ENCODE measurements at regions not wholly inside any gene's neighbourhood (a gene's known extent, or its start where the extent isn't known, plus 50 kb on each side); places are given as distances from the start of the nearest gene placed in this dataset.

DNA sequence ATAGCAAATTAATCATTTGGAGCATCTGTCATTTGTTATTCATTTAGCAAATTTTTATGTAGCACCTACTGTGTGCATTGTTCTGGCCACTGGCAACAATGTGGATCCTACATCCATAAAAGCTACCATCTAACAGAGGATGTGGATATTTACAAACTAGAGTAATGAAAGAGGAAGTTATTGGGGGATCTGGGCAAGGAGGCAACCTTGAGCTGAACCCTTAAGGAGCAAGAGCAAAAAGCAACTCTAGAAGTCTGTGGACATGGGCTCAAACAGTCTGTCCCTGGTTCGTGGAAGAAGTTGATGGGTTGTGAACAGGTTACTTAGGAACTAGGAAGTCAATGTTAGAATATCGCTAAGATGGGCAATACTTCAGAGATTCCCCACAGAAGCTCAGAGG lies 259.9 kb downstream of the SYK start:
- Histone ChIP-seq H3K4me1 (ENCODE audit: insufficient read depth, low read length, poor library complexity, severe bottlenecking) (no peaks in the 10 kb centered on the region), H3K27ac (ENCODE audit: low read depth, low read length, poor library complexity, severe bottlenecking) (no peak overlapping the region), H3K27me3 (replicated peaks; ENCODE audit: insufficient read depth, low read depth, low read length, poor library complexity) (no peaks in the 10 kb centered on the region), H3K36me3 (ENCODE audit: insufficient read depth, low read length, poor library complexity, severe bottlenecking) (no peaks in the 10 kb centered on the region), H3K4me3 (ENCODE audit: low read depth, low read length, poor library complexity, severe bottlenecking) (no peak overlapping the region), H3K9me3 (ENCODE audit: low read depth, low read length, poor library complexity, severe bottlenecking) (no peaks in the 10 kb centered on the region)
- intact Hi-C loops (cut with micrococcal nuclease; ENCODE audit: unreplicated experiment), result no loop called here
- BruUV-seq (replicated peaks), result no TSS peak
- no peak for DNase-seq (ENCODE audit: low spot score)
- ChIA-PET CTCF (no interaction called here), POLR2A (ENCODE audit: low non-redundant PET) (no interaction called here)
- TF ChIP-seq CTCF (conservative IDR thresholded peaks at IDR 0.05; ENCODE audit: low read depth, low read length) (no peak), EZH2 (IDR thresholded peaks at IDR 0.05; ENCODE audit: borderline replicate concordance, low read depth, low read length, poor library complexity, severe bottlenecking) (no peak)

DNA sequence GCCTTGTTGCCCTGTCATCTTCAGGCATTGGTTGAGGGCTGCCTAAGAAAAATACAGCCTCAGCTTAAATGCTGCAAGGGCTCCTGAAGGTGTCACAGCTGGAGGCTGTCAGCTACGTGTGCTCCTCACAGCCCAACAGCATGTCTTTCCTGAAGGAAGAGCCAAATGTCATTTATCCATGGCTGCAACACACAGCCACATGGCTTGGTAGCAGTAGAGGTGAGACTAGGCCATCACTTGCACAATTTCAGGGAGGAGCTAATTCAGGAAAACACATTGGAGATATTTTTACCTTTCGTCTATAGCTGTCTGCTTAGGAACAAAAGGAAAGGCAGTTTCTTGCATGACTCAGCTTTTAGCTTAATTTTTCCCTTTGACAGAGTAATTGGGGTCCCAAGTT lies 260.7 kb downstream of the SYK start:
- no peak for TF ChIP-seq EZH2 (IDR thresholded peaks at IDR 0.05; ENCODE audit: borderline replicate concordance, low read depth, low read length, poor library complexity, severe bottlenecking)
- no peak for TF ChIP-seq CTCF (conservative IDR thresholded peaks at IDR 0.05; ENCODE audit: low read depth, low read length)
- intact Hi-C loops (cut with micrococcal nuclease; ENCODE audit: unreplicated experiment), result no loop called here
- Histone ChIP-seq H3K27me3 (replicated peaks; ENCODE audit: insufficient read depth, low read depth, low read length, poor library complexity) (no peaks in the 10 kb centered on the region), H3K4me3 (ENCODE audit: low read depth, low read length, poor library complexity, severe bottlenecking) (no peak overlapping the region), H3K9me3 (ENCODE audit: low read depth, low read length, poor library complexity, severe bottlenecking) (no peaks in the 10 kb centered on the region), H3K4me1 (ENCODE audit: insufficient read depth, low read length, poor library complexity, severe bottlenecking) (no peaks in the 10 kb centered on the region), H3K27ac (ENCODE audit: low read depth, low read length, poor library complexity, severe bottlenecking) (no peak overlapping the region), H3K36me3 (ENCODE audit: insufficient read depth, low read length, poor library complexity, severe bottlenecking) (no peaks in the 10 kb centered on the region)
- BruUV-seq (replicated peaks), result no TSS peak
- POLR2A ChIA-PET (ENCODE audit: low non-redundant PET), result no interaction called here
- CTCF ChIA-PET, result no interaction called here
- no peak for DNase-seq (ENCODE audit: low spot score)

GRCh38 chr9:91063471-91063870 lies 261.9 kb downstream of the SYK start:
- no peak for TF ChIP-seq CTCF (conservative IDR thresholded peaks at IDR 0.05; ENCODE audit: low read depth, low read length)

More at GRCh38 chr9:91063471-91063870, 261.9 kb downstream of the SYK start:
- POLR2A ChIA-PET (ENCODE audit: low non-redundant PET), result no interaction called here
- BruUV-seq (replicated peaks), result no TSS peak
- H3K27me3 ChIP-seq (replicated peaks; ENCODE audit: insufficient read depth, low read depth, low read length, poor library complexity), result no peaks in the 10 kb centered on the region
- intact Hi-C loops (cut with micrococcal nuclease; ENCODE audit: unreplicated experiment), result no loop called here
- CTCF ChIA-PET, result no interaction called here
- no peak overlapping the region for H3K27ac ChIP-seq (ENCODE audit: low read depth, low read length, poor library complexity, severe bottlenecking)
- no peak overlapping the region for H3K4me3 ChIP-seq (ENCODE audit: low read depth, low read length, poor library complexity, severe bottlenecking)
- no peak for DNase-seq (ENCODE audit: low spot score)
- no peaks in the 10 kb centered on the region for H3K36me3 ChIP-seq (ENCODE audit: insufficient read depth, low read length, poor library complexity, severe bottlenecking)
- H3K9me3 ChIP-seq (ENCODE audit: low read depth, low read length, poor library complexity, severe bottlenecking), result no peaks in the 10 kb centered on the region
- H3K4me1 ChIP-seq (ENCODE audit: insufficient read depth, low read length, poor library complexity, severe bottlenecking), result no peaks in the 10 kb centered on the region
